ENCODE measurements at regions not wholly inside any gene's neighbourhood (a gene's known extent, or its start where the extent isn't known, plus 50 kb on each side); places are given as distances from the start of the nearest gene placed in this dataset.

DNA sequence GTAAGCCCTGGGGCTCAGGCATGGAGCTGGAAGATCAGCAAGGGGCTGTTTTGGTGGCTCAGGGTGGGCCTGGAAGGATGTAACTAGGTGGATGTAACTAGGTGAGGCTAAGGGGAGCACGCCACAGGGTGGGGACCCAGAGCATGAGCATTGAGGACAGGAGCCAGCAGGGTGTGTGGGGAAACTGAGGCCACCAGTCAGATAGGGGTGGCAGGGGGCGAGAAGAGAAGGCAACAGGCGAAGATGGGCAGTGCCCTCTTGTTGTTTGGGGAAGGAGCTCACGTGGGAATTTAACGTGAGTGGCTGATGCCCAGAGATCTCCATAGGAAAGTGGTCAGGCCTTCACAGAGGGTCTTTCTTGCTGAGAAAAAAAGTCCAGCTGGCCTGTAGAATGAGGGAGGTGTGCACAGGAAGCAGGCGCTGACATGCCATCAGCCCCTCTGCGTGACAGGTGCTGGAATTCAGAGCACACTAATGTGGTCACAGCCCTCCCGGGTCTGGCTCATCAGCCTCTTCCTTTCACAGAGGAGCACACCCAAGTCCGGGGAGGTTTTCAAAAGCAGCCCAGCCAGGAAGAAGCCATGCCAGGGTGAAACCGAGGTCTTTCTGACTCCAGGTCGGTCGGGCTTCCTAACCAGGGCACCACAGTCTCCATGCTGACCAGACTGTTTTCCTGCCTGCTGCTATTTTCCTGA lies 54.6 kb upstream of the PAX6 start:
- peaks cover 2 to 25% (median 14%) of the 10 kb centered on the region in 3 donors for H3K27me3 ChIP-seq (ENCODE audit: control insufficient read depth in 3 of 3, insufficient read depth in 3 of 3, low read length in 2 of 3)
- no peak for DNase-seq

DNA sequence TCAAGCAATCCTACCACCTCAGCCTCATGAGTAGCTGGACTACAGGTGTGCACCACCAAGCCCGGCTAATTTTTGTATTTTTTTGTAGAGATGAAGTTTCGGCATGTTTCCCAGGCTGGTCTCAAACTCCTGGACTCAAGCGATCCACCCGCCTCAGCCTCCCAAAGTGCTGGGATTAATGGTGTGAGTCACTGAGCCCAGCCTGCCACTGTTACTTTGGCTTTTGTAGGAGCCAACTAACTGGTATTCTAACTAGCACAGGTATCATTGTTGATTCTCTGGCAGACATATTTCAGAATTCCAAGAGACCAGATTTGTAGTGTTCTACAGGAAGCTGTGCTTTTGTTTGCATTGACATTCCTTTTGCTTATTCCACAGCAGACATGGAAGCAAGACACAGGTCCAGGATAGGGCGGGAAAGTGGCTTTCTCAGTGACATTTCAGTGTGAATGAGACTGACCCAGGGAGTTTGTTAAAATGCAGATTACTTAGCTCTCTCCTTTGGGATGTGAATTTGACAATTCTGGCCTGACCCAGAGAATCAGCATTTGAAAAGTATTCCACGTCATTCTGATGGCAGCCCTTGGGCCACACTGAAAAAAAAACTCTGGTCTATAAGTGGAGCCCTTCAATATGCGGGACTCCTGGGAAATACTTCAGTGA lies 52.2 kb upstream of the PAX6 start:
- peaks cover 2 to 16% (median 10%) of the 10 kb centered on the region in 3 donors for H3K27me3 ChIP-seq (ENCODE audit: control insufficient read depth in 3 of 3, insufficient read depth in 3 of 3, low read length in 2 of 3)
- DNase-seq = no peak
- 77 to 80% methylated on average over 7 of the region's 7 CpGs for WGBS, 2 donors

More for the DNA sequence above, 54.6 kb upstream of the PAX6 start:
- H3K36me3 ChIP-seq (ENCODE audit: control insufficient read depth in 4 of 4, insufficient read depth in 4 of 4, low read length in 4 of 4) = no peaks in the 10 kb centered on the region
- H3K4me3 ChIP-seq = no peak overlapping the region
- peaks cover 0 to 16% (median 0%) of the 10 kb centered on the region in 4 donors for H3K9me3 ChIP-seq (ENCODE audit: control insufficient read depth in 4 of 4, insufficient read depth in 3 of 4, low read length in 3 of 4)
- no peak overlapping the region for H3K27ac ChIP-seq (ENCODE audit: low read depth in 1 of 2, low read length in 1 of 2)
- no peak for TF ChIP-seq CTCF (IDR thresholded peaks at IDR 0.05; ENCODE audit: control extremely low read depth, extremely low read depth)
- H3K4me1 ChIP-seq (ENCODE audit: control insufficient read depth in 5 of 5, insufficient read depth in 5 of 5, low read length in 5 of 5) = peaks cover 0 to under 1% (median 0%) of the 10 kb centered on the region in 5 donors
- no peak overlapping the region for H3K9ac ChIP-seq (ENCODE audit: insufficient read depth in 1 of 2, low read length in 2 of 2)
- ATAC-seq (ENCODE audit: insufficient read depth, low FRiP score) = no peak
- WGBS, 2 donors = 80 to 91% methylated on average over 12 of the region's 12 CpGs

DNA sequence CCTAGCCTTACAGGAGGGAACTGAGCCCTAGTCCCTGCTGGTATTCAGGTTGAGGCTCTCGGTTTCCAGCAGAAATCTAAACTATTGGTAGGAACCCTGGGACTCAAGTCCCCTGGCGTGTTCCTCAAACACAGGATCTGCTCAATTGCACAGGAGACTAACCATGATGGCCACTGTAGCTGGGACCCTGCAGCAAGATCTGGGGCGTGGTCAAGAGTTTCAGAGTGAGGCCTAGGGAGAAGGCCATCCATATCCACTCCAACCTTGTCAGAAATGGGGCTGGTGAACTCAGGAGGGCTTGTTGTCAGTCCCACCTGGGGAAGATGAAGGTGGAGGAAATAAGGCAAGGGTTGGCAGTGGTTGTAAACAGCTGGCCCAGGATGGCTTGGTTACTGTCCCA lies 49.9 kb upstream of the PAX6 start:
- 88 to 95% methylated on average over 3 of the region's 3 CpGs for WGBS, 2 donors
- TF ChIP-seq CTCF (IDR thresholded peaks at IDR 0.05; ENCODE audit: control extremely low read depth, extremely low read depth) = no peak
- Histone ChIP-seq H3K4me1 (ENCODE audit: control insufficient read depth in 5 of 5, insufficient read depth in 5 of 5, low read length in 5 of 5) (no peaks in the 10 kb centered on the region), H3K4me3 (no peak overlapping the region), H3K9ac (ENCODE audit: insufficient read depth in 1 of 2, low read length in 2 of 2) (no peak overlapping the region), H3K27me3 (ENCODE audit: control insufficient read depth in 3 of 3, insufficient read depth in 3 of 3, low read length in 2 of 3) (peaks cover 1 to 10% (median 6%) of the 10 kb centered on the region in 3 donors), H3K9me3 (ENCODE audit: control insufficient read depth in 4 of 4, insufficient read depth in 3 of 4, low read length in 3 of 4) (peaks cover 0 to 11% (median 0%) of the 10 kb centered on the region in 4 donors), H3K36me3 (ENCODE audit: control insufficient read depth in 4 of 4, insufficient read depth in 4 of 4, low read length in 4 of 4) (no peaks in the 10 kb centered on the region), H3K27ac (ENCODE audit: low read depth in 1 of 2, low read length in 1 of 2) (no peak overlapping the region)
- ATAC-seq (ENCODE audit: insufficient read depth, low FRiP score) = no peak
- no peak for DNase-seq

More for the DNA sequence above, 52.2 kb upstream of the PAX6 start:
- Histone ChIP-seq H3K9me3 (ENCODE audit: control insufficient read depth in 4 of 4, insufficient read depth in 3 of 4, low read length in 3 of 4) (peaks cover 0 to 17% (median 0%) of the 10 kb centered on the region in 4 donors), H3K27ac (ENCODE audit: low read depth in 1 of 2, low read length in 1 of 2) (no peak overlapping the region), H3K9ac (ENCODE audit: insufficient read depth in 1 of 2, low read length in 2 of 2) (no peak overlapping the region), H3K36me3 (ENCODE audit: control insufficient read depth in 4 of 4, insufficient read depth in 4 of 4, low read length in 4 of 4) (no peaks in the 10 kb centered on the region), H3K4me1 (ENCODE audit: control insufficient read depth in 5 of 5, insufficient read depth in 5 of 5, low read length in 5 of 5) (no peaks in the 10 kb centered on the region), H3K4me3 (no peak overlapping the region)
- no peak for ATAC-seq (ENCODE audit: insufficient read depth, low FRiP score)
- TF ChIP-seq CTCF (IDR thresholded peaks at IDR 0.05; ENCODE audit: control extremely low read depth, extremely low read depth) = no peak

Data from lung (tissue), 11 donors.